ENCODE measurements at regions not wholly inside any gene's neighbourhood (a gene's known extent, or its start where the extent isn't known, plus 50 kb on each side); places are given as distances from the start of the nearest gene placed in this dataset.
A peak's percentile ranks its signal among the peaks of the same experiment; 100 is the strongest.

GRCh38 chr12:12007713-12008231 is 63.0 kb upstream of the BCL2L14 start (continued):
- TF ChIP-seq EGR1 (IDR thresholded peaks at IDR 0.05; ENCODE audit: low read depth) (no peak), CEBPB (IDR thresholded peaks at IDR 0.05; ENCODE audit: low read depth) (no peak)

GRCh38 chr12:12008232-12008850 is 62.4 kb upstream of the BCL2L14 start:
- Histone ChIP-seq H3K27me3 (ENCODE audit: insufficient read depth, low read length) (no peaks in the 10 kb centered on the region), H3K4me2 (ENCODE audit: low read length) (no peak overlapping the region), H3K36me3 (ENCODE audit: control insufficient read depth in 1 of 2, insufficient read depth in 2 of 2, low read length in 2 of 2) (no peaks in the 10 kb centered on the region), H3K4me3 (replicated peaks in 1 of 2; ENCODE audit: low read depth in 1 of 2, low read length in 2 of 2) (no peak overlapping the region), H4K20me1 (ENCODE audit: insufficient read depth) (no peaks in the 10 kb centered on the region), H3K79me2 (ENCODE audit: insufficient read depth, low read length) (no peaks in the 10 kb centered on the region), H3K9me2 (ENCODE audit: insufficient read depth) (no peaks in the 10 kb centered on the region), H3K9ac (ENCODE audit: low read length) (no peak overlapping the region), H3K27ac (ENCODE audit: low read depth, low read length) (no peak overlapping the region), H3K9me3 (ENCODE audit: control insufficient read depth in 1 of 2, insufficient read depth in 1 of 2, low read depth in 1 of 2, low read length in 2 of 2) (no peaks in the 10 kb centered on the region), H2AFZ (ENCODE audit: low read depth, low read length, poor library complexity, severe bottlenecking) (no peak overlapping the region), H3K4me1 (ENCODE audit: control insufficient read depth in 1 of 2, insufficient read depth in 2 of 2, low read length in 2 of 2) (peaks cover 3 to 20% of the 10 kb centered on the region in 2 experiments; a peak in 2 of 4 replicates)
- no TSS peak for BruUV-seq (replicated peaks)
- POLR2A ChIA-PET = no interaction called here
- TF ChIP-seq JUND (IDR thresholded peaks at IDR 0.05) (no peak), CTCF (IDR thresholded peaks at IDR 0.05 in 2 of 3, conservative IDR thresholded peaks at IDR 0.05 in 1 of 3; ENCODE audit: borderline replicate concordance in 1 of 3, insufficient read depth in 1 of 3, low read depth in 2 of 3, low read length in 2 of 3) (peak; percentile 8 to 72 (median 65); a peak in 4 of 6 replicates), POLR2A (IDR thresholded peaks at IDR 0.05; ENCODE audit: borderline replicate concordance, extremely low read depth, insufficient read depth, insufficient read length) (no peak), RAD21 (IDR thresholded peaks at IDR 0.05; ENCODE audit: low read depth) (peak; percentile 18; the same call in 1 of the 2 replicates)
- ATAC-seq = no peak
- no peak for DNase-seq (ENCODE audit: low read depth, low spot score)
- intact Hi-C loops (cut with micrococcal nuclease) = no loop called here
- CTCF ChIA-PET = no interaction called here
- RAD21 ChIA-PET (ENCODE audit: low non-redundant PET in 1 of 2, low total read pairs in 2 of 2, uncharacterized antibody in 2 of 2, unreplicated experiment in 2 of 2) = no interaction called here
